NCI-H774 (cell line): ENCODE measurements at regions not wholly inside any gene's neighbourhood (a gene's known extent, or its start where the extent isn't known, plus 50 kb on each side); places are given as distances from the start of the nearest gene placed in this dataset.
"Not testable (repeated sequence)": the region's sequence is repeated elsewhere in the genome, so short reads cannot be mapped to it uniquely, and the experiment has no call there.

Experiments used
- DNase-seq: peaks from one replicate; lab custom pipeline; 2025; lab: John Stamatoyannopoulos, UW

GRCh38 chr7:114806590-114807162 is 115.2 kb upstream of the MDFIC start:
- no peak for DNase-seq

DNA sequence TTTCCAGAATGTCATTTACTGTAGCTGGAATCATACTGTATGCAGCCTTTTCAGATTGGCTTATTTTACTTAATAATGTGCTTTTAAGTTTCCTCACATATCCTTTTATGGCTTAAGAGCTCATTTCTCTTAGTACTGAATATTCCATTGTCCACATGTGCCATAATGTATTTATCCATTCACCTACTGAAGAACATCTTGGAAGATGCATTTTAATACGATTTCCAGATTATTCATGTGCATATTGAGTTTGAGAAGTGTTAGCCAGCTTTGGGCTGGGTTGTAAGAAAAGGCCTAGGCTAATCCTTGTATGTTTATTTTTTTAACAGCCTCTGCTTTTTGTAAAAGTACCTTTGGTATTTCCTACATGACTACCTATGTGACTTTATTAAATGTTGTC is 109.3 kb upstream of the MDFIC start:
- DNase-seq = no peak

DNA sequence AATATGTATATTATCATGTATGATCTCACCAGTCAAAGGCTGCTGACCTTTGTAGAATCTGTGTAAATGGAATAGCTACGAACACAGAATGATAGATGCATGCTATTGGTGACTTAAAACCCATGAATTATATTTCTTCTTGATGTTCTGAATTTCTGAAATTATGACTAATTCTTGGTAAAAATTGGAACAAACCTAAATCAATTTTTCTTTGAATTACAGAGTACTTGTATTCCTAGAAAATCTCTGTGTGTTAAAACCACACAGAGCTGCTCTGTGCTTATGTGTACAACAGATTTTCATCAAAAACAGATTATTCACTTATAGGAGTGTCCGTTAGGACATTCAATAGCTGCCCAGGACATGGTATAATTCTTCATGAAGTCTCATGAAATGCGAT is 108.3 kb upstream of the MDFIC start:
- no peak for DNase-seq

DNA sequence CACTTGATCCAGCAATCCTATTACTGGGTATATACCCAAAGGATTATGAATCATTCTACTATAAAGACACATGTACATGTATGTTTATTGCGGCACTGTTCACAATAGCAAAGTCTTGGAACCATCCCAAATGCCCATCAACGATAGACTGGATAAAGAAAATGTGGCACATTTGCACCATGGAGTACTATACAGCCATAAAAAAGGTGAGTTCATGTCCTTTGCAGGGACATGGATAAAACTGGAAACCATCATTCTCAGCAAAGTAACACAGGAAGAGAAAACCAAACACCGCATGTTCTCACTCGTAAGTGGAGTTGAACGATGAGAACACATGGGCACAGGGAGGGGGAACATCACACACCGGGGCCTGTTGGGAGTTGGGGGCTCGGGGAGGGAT is 104.9 kb upstream of the MDFIC start:
- not testable (repeated sequence) for DNase-seq

GRCh38 chr7:114818501-114818900 is 103.4 kb upstream of the MDFIC start:
- DNase-seq = no peak

DNA sequence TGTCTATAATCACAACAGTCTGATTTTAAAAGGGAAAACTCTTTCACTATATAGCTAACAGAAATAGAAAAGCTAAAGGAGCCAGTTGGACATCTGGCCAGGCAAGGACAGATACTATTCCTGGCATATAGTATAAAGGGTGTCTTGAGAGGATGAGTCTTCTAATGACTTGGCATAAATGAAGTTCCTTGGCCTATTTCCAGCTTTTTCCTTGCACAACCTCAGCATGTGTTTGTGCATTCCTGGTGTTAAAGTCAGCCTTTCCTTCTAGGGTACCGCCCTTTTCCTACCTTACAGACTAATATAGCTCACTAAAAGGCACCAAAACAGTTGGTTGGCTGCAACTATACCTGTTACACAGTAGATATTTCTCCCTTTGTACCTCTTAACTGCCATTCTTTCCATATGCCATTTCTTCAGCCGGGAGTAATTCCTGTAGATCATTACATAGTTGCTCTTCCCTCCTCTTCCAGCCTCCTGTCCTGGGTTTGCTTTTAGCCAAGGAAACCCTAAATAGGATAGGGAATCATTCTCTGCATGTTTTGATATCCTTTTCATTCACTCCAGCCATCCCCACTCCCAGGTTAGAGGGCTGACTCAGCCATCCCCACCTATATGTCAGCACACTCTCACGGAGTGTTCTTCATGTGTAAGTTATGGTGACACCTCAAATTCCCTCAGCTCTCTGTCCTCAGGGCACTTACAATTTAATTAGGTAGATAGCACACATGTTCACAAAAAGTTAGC is 102.1 kb upstream of the MDFIC start:
- DNase-seq = no peak

GRCh38 chr7:114821030-114821900 is 100.6 kb upstream of the MDFIC start:
- no peak for DNase-seq

- DNase-seq = no peak
Measured at GRCh38 chr7:114822131-114822530, 99.8 kb upstream of the MDFIC start.

DNA sequence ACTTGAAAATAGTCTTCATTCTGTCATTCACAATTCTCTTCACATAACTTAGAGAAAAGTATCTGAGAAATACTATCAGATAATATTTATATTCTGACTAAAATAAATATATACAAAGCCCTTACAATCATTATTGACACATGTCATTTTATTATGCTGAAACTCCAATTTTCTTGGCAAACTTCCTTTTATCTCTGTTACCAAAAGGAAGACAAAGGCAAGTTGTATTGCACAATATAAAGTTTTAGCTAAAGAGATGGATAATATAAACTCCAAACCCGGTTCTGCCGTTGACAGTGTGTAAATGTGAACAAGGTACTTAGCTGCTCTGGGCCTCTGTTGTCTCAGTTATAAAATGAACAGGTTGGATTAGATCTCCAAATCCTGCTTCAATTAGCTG is 99.0 kb upstream of the MDFIC start:
- no peak for DNase-seq

DNA sequence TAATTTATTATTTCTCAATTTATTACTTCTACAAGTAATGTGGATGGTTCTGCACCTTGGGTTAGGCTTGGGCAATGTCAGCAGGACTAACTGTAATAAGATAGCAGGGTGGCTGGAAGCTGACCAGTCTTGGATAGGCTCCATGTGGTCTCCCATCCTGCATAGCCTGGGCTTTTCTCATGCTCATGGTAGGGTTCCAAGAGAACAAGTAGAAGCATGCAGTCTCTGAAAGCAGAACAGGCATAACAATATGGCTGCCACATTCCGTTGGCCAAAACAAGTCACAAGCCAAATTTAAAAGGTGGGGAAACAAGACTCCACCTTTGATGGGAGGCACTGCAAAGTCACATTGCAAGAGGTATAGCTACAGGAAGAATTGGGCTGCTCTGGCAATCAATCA is 98.6 kb upstream of the MDFIC start:
- no peak for DNase-seq

DNA sequence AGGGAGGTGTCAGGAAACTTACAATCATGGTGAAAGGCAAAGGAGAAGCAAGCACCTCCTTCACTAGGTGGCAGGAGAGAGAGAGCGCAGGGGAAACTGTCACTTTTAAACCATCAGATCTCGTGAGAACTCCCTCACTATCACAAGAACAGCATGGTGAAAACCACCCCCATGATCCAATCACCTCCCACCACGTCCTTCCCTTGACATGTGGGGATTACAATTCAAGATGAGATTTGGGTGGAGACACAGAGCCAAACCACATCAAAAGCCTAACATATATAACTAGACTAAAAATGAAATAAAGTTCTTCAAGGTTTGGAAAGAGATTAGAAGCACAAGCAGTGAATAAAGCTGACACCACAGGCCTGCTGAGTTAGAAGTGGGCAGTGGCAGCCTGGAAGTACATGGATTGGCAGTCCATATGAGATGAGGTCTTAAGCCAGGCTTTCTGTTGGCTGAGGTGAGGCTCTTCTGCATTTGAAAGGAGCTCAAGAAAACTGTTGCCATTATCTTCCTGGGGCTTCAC is 96.4 kb upstream of the MDFIC start:
- DNase-seq = no peak

- no peak for DNase-seq
Measured at GRCh38 chr7:114830952-114831351, 90.9 kb upstream of the MDFIC start.

- no peak for DNase-seq
Measured at GRCh38 chr7:114832906-114833595, 88.8 kb upstream of the MDFIC start.

DNA sequence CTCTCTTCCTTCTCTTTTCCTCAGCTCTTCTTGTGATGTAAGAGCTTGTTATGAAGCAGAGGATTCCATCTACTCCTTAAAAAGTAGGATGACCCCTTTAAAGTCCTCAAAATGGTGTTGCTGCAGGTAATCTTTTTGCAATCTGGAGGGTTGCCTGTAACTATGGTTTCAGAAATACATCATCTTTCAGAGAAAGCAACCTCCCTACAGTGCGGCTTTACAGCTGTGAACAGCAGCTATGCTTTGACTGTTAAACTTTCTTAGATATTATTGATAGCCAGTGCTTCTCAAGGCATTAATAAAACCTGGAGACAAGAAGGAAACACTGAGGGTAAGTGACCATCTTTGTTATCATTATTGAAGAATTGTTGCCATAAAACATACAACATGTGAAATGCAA is 86.6 kb upstream of the MDFIC start:
- DNase-seq = no peak

GRCh38 chr7:114835861-114836260 is 86.0 kb upstream of the MDFIC start:
- peak; percentile 49 for DNase-seq

DNA sequence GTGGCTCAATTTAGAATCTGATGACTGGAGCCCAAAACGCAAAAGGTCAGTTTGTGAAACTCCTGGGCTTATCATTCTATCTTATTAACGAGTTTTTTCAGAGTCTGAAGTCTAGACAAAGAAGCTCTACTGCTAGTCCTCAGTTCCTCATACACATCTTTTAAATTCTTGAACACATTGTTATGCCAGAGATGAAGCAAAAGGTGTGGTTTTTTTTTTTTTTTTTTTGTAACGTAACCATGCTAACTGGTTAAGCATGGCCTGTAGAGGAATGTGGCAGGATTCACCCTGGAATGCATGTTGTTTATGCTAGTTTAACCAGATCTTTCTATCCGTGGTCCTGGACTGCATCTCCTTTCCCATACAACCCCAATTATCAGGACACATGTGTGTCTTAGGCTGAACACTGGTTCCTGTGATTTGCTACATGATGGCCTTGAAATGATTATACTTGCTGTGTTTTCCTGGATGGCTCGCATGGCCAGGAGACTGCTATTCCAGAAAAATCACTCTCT is 79.3 kb upstream of the MDFIC start:
- no peak for DNase-seq

GRCh38 chr7:114843102-114843501 is 78.8 kb upstream of the MDFIC start:
- DNase-seq = no peak

DNA sequence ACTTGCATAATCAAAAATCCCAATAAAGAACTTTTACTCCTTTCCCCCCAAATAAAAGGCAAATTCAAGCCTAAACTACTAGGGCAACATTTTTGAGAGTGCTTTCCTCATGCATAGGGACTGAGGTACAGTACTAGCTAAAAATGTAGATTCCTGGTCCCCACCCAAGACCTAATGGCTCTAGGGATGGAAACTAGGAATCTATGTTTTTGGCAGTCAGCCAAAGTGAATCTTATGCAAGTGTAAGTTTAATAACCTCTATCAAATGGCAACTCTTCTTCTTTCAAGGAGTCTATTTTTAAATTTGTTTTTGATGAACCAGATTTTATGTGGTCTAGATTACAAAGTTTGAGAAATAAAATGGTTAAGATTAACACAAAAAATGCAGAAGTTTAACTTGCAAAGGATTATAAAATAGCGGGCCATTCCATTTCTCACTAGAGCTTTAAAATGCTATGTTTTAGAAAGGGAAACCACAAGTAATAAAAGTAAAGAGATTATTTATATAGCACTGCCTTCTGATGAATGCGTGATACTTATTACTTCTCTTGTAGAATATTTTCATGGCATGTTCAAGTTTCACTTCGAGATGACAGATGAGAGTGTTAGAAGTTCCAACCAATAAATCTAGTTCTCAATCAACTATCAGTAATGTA is 70.4 kb upstream of the MDFIC start:
- DNase-seq = no peak

- no peak for DNase-seq
Measured at GRCh38 chr7:114852293-114852692, 69.6 kb upstream of the MDFIC start.

DNA sequence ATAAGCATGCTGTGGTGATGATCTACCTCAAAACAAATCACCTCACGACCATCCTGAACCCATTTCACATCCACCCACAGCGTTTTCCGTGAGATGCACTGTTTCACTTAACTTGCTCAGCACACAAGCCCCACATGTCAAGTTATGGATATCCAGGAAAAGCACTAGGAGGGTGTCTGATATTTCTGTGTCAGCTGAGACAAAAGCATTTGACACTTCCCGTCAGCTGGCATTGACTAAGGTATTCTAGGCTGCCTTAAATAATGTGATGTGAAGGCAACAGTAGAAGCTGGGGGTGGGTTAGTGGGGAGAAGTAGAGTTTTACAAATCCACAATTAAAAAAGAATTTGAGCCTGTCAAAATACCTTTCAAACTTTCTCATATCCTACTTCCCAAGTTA is 68.7 kb upstream of the MDFIC start:
- DNase-seq = no peak

- DNase-seq = no peak
Measured at GRCh38 chr7:114854369-114854768, 67.5 kb upstream of the MDFIC start.
